WTC11 (cell line): ENCODE measurements at regions not wholly inside any gene's neighbourhood (a gene's known extent, or its start where the extent isn't known, plus 50 kb on each side); places are given as distances from the start of the nearest gene placed in this dataset.

Source experiments
- ATAC-seq: fragments of 200-7000 bp; cut with Tn5 transposase; 2 replicates; pipeline ENCODE4 v1.10.0; 2021; ENCODE audit warnings: mild to moderate bottlenecking, moderate library complexity
- CTCF ChIA-PET: fragments of 300-600 bp; sonication (Branson Sonifier 250); formaldehyde crosslinking; loops from one replicate; lab custom pipeline; 2021; ENCODE audit warnings: antibody characterized with exemption; lab: Charles Lee
- POLR2A ChIA-PET: fragments of 350-600 bp; sonication (Branson Sonifier 250); formaldehyde crosslinking; loops from one replicate; lab custom pipeline; 2021; ENCODE audit warnings: antibody characterized with exemption; lab: Charles Lee
- DNase-seq: peaks from one replicate; pipeline ENCODE4 v3.0.0; 2021; ENCODE audit warnings: low spot score
- H3K27ac Mint-ChIP-seq: 2 replicates; pipeline ENCODE4 v1.8.0; 2021; ENCODE audit warnings: mixed read lengths
- H3K27me3 Mint-ChIP-seq: 2 replicates; pipeline ENCODE4 v1.8.0; 2021; ENCODE audit warnings: low read depth, mild to moderate bottlenecking, moderate library complexity, mixed read lengths
- H3K36me3 Mint-ChIP-seq: 2 replicates; pipeline ENCODE4 v1.8.0; 2021; ENCODE audit warnings: mixed read lengths
- H3K4me1 Mint-ChIP-seq: 2 replicates; pipeline ENCODE4 v1.8.0; 2022; ENCODE audit warnings: mixed read lengths
- H3K4me3 Mint-ChIP-seq: 2 replicates; pipeline ENCODE4 v1.8.0; 2021; ENCODE audit warnings: mild to moderate bottlenecking, moderate library complexity, mixed read lengths
- H3K9me3 Mint-ChIP-seq: 2 replicates; pipeline ENCODE4 v1.8.0; 2021; ENCODE audit warnings: mixed read lengths
- ATF1 ChIP-seq: sonication (generic); formaldehyde crosslinking; IDR thresholded peaks from 2 replicates; pipeline ENCODE4 v1.8.1; 2023; ENCODE audit warnings: mild to moderate bottlenecking, moderate library complexity, missing genetic modification reagents
- ATF2 ChIP-seq: sonication (generic); formaldehyde crosslinking; IDR thresholded peaks from 2 replicates; pipeline ENCODE4 v1.8.1; 2022; ENCODE audit warnings: low read depth, missing genetic modification reagents, borderline replicate concordance
- ATF6 ChIP-seq: sonication (generic); formaldehyde crosslinking; IDR thresholded peaks from 2 replicates; pipeline ENCODE4 v1.8.1; 2023; ENCODE audit warnings: mild to moderate bottlenecking, missing genetic modification reagents
- CBFB ChIP-seq: sonication (generic); formaldehyde crosslinking; IDR thresholded peaks from 2 replicates; pipeline ENCODE4 v1.8.1; 2022; ENCODE audit warnings: mild to moderate bottlenecking, low read depth, missing genetic modification reagents
- JUN ChIP-seq: sonication (generic); formaldehyde crosslinking; IDR thresholded peaks from 2 replicates; pipeline ENCODE4 v1.8.0; 2023; ENCODE audit warnings: mild to moderate bottlenecking, missing genetic modification reagents
- RORB ChIP-seq: fragments of 250-450 bp; sonication (Bioruptor Pico); IDR thresholded peaks from 2 replicates; pipeline ENCODE4 v1.9.0; 2021; ENCODE audit warnings: mild to moderate bottlenecking
- STAT6 ChIP-seq: sonication (generic); formaldehyde crosslinking; conservative IDR thresholded peaks from 2 replicates; pipeline ENCODE4 v1.8.1; 2023; ENCODE audit warnings: mild to moderate bottlenecking, low read depth, missing genetic modification reagents, moderate library complexity
- ZNF138 ChIP-seq: sonication (generic); formaldehyde crosslinking; conservative IDR thresholded peaks from 2 replicates; pipeline ENCODE4 v1.8.1; 2022; ENCODE audit warnings: mild to moderate bottlenecking, moderate library complexity, missing genetic modification reagents
- ZNF416 ChIP-seq: fragments of 250-450 bp; sonication (Bioruptor Pico); IDR thresholded peaks from 2 replicates; pipeline ENCODE4 v1.9.0; 2021; ENCODE audit warnings: mild to moderate bottlenecking, inconsistent platforms
- ZNF512 ChIP-seq: sonication (generic); formaldehyde crosslinking; IDR thresholded peaks from 2 replicates; pipeline ENCODE4 v1.8.1; 2022; ENCODE audit warnings: missing genetic modification reagents, borderline replicate concordance
- ZNF532 ChIP-seq: fragments of 250-450 bp; sonication (Bioruptor Pico); IDR thresholded peaks from 2 replicates; pipeline ENCODE4 v1.9.0; 2021; ENCODE audit warnings: mild to moderate bottlenecking, borderline replicate concordance

- TF ChIP-seq ZNF532 (CRISPR knock-in tag) (no peak), RORB (CRISPR knock-in tag) (no peak), ZNF512 (CRISPR knock-in tag) (no peak), CBFB (CRISPR knock-in tag) (no peak), ZNF416 (CRISPR knock-in tag) (no peak)
- TF ChIP-seq, all 79 proteins: peak for 0
These were observed 84.7 kb upstream of the TNFAIP3 start (continued) for GRCh38 chr6:137782166-137783039.

- Mint-ChIP-seq H3K4me3 (no peak overlapping the region), H3K27ac (no peak overlapping the region), H3K4me1 (peaks cover 10% of the 10 kb centered on the region), H3K9me3 (no peaks in the 10 kb centered on the region), H3K27me3 (no peaks in the 10 kb centered on the region), H3K36me3 (no peaks in the 10 kb centered on the region)
- DNase-seq = no peak
- TF ChIP-seq ATF1 (CRISPR knock-in tag) (no peak), ZNF138 (CRISPR knock-in tag) (no peak), JUN (CRISPR knock-in tag) (no peak), ATF2 (CRISPR knock-in tag) (no peak), ATF6 (CRISPR knock-in tag) (no peak), STAT6 (CRISPR knock-in tag) (no peak)
- ChIA-PET POLR2A (no interaction called here), CTCF (interaction anchor here (1.5 kb wide), 1 partner anchor 16 kb away, joined by 4 read pairs; no protein-coding TSS in a partner anchor)
- ATAC-seq = no peak
These were observed 83.3 kb upstream of the TNFAIP3 start for GRCh38 chr6:137783710-137784109.
